GF-D8 (cell line): ENCODE measurements at regions not wholly inside any gene's neighbourhood (a gene's known extent, or its start where the extent isn't known, plus 50 kb on each side); places are given as distances from the start of the nearest gene placed in this dataset.
"Not testable (repeated sequence)": the region's sequence is repeated elsewhere in the genome, so short reads cannot be mapped to it uniquely, and the experiment has no call there.

Experiments
- DNase-seq: peaks from one replicate; lab custom pipeline; 2025; lab: John Stamatoyannopoulos, UW

GRCh38 chr1:3992103-3992556 is 92.1 kb upstream of the C1orf174 start:
- DNase-seq, result no peak

DNA sequence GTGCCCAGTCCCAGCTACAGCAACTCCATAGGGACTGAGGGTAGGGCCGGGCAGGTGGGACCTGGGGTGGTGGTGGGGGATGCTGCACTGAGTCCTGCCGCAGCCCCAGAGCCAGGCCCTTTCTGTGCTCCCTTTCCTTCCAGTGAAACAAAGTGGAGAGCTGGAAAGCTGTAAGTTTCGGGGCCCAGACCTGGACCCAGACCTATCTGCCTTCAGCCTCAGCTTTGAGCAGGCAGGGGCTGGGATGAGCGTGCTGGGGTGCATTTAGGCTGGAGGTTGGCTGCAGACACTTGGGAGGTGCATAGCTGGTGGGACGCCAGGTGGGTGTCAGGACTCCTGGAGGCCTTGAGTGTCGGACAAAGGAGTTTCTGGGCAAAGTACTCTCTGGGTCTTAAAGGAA is 92.7 kb upstream of the C1orf174 start:
- no peak for DNase-seq

GRCh38 chr1:3993619-3994375 is 93.7 kb upstream of the C1orf174 start:
- no peak for DNase-seq

GRCh38 chr1:3995141-3995780 is 95.2 kb upstream of the C1orf174 start:
- no peak for DNase-seq

DNA sequence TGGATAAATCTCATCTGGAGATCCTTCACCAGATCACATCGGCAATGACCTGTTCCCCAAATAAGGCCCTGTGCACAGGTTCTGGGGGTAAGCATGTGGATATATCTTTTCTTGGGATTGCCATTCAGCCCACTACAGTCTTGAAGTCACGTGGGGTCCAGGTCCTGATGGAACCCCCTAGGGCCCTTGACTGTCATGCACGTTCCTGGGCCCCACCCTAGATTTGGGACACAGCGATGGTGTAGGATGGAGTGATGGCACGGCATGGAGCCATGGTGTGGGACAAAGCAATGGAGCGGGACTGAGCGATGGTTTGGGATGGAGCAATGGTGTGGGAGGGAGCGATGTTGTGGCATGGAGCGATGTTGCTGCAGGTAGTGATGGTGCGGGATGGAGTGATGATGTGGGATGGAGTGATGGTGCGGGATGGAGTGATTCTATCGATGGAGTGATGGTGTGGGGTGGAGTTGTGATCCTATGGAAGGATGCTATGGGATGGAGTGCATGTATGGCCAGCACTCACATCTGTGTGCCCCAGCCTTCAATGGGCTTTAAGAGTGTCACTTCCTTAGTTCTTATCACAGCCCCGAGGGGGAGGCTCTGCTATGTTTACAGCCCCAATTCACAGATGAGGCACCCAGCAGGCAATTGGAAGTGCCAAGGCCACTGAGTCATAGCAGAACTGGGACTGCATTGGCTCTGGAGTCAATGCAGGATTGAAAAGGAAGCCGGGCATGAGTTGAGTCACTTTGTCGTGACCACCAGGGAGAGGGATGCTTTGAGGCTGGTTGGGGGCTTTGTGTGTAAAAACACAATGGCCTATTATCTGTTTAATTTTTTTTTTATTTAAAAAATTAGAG is 97.0 kb upstream of the C1orf174 start:
- no peak for DNase-seq

GRCh38 chr1:3998086-3998485 is 98.0 kb upstream of the C1orf174 start:
- DNase-seq, result no peak

GRCh38 chr1:3999514-3999913 is 99.4 kb upstream of the C1orf174 start:
- DNase-seq, result not testable (repeated sequence)

DNA sequence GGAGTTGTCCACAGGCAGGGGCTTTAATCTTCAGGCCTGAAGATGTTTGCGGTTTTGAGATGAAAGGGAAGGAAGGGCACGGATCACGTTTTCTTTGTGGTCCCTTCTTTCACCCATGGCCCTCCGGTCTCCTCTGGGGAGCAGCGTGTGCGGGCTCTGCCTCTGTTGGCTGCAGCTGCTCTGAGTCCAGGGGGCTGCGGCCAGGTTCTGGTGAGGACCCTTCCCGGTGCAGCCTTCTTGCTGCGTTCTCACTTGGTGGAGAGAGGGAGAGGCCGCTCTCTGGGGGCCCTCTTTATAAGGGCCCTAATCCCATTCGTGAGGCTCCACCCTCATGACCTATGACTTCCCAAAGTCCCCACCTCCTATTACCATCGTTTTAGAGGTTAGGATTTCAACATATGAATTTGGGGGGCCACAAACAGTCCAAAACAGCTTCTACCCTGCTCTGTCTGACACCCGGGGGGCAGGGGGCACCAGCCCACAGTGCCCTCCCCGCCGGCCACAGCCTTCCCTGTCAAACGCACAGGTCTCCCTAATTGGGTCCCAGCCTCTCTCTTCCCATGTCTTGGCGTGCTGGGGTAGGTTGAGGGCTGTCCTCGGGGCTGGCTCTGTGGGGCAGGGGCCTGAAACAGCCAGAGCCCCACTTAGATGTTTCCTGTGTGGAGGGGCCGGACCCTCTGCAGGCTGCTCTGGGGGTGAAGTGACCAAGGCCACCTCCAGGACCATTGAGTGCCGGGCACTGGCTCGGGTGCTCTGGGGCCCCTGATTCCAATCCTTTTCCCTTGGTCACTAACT is 100.1 kb upstream of the C1orf174 start:
- no peak for DNase-seq

- no peak for DNase-seq
These were observed 100.8 kb upstream of the C1orf174 start for GRCh38 chr1:4000811-4001251.

- no peak for DNase-seq
These were observed 101.4 kb upstream of the C1orf174 start for GRCh38 chr1:4001461-4001860.

DNA sequence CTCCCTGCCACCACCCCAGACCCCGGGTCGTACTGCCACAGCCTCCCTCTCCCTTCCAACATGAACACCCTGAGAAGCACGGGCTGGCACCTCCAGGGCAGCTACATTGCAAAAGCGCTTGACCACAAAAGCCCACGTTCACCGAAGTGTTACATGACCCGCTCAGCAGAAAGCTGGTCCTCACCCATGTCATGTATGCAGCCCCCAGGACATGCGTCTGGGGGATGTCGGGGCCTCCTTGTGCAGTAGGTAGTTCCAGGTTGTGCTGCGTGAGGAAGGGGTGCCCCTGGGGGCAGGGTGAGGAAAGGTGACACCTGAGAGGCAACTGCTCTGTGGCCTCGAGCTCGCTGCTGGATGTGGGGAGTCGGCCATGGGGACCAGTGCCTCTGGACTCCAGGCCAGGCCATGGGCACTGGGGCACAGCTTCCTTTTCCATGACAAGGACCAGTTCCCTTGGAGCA is 102.0 kb upstream of the C1orf174 start:
- DNase-seq, result no peak

DNA sequence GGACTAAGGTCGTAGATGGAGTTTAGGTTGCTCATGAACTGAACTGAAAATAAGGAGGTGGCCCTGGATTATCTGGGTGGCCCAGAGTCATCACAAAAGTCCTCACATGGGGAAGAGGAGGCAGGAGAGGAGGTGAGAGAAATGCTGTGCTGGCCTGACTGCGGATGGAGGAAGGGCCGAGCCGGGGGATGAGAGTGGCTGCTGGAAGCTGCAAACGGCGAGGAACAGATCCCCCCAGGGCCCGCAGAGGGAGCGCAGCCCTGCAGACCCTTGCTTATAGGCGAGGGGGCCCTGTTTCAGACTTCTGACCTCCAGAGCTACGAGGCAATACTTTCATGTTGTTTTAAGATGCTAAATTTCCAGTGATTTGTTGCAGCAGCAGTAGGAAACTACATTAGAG is 102.7 kb upstream of the C1orf174 start:
- no peak for DNase-seq

- no peak for DNase-seq
These were observed 103.9 kb upstream of the C1orf174 start for GRCh38 chr1:4003846-4004505.

DNA sequence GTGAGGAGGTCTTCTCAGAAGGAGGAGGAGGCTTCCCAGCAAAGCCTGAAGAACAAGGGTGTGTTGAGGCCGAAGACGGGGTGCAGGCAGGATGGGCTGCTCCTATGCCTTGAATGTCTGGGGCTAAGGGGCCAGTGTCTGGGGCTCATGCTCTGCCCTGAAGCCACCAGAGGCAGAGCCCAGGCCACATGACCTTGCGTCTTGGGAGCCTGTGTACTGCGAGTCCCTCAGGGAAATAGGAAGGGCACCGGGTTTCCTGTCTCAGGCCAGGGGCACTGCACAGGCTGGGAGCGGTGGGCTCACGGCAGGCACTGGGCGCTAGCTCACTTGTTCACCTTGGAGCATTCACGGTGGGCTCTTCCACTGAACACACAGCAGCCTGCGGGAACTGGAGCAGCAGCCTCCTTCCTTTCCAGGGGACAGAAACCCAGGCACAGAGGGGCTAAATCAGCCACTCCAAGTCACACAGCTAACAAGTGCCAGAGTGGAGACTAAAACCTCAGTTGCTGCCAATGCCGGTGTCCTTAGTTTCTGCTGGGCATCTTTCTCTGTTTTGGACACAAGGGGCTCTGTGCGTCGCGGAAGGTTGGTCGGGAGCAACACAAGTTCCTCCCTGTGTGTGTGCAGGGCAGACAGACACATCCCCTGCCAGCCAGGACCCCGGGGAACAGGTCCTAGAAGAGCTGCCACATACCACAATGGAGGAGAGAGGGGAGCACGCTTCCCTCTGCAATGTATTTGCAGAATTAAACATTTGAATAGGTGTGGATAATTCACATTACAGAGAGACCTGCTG is 104.8 kb upstream of the C1orf174 start:
- DNase-seq, result no peak

DNA sequence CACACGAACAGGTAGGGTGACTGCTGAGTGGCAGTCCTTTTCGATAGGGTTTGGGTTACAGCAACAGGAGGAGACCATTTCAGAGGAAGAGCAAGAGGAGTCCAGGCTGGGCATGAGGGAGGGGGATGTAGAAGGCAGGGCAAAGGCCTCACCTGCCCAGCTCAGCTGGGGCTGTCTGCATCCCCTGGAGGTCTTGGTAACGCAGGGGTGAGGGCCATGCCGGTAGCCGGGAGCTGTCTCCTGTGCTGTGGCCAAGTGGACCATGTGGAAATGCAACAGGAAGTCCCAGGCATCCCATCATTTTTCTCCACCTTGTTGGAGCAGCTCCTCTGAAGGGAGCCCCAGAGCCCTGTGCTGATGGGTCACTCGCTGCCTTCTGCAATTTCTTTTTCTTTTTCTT is 105.4 kb upstream of the C1orf174 start:
- DNase-seq, result no peak

DNA sequence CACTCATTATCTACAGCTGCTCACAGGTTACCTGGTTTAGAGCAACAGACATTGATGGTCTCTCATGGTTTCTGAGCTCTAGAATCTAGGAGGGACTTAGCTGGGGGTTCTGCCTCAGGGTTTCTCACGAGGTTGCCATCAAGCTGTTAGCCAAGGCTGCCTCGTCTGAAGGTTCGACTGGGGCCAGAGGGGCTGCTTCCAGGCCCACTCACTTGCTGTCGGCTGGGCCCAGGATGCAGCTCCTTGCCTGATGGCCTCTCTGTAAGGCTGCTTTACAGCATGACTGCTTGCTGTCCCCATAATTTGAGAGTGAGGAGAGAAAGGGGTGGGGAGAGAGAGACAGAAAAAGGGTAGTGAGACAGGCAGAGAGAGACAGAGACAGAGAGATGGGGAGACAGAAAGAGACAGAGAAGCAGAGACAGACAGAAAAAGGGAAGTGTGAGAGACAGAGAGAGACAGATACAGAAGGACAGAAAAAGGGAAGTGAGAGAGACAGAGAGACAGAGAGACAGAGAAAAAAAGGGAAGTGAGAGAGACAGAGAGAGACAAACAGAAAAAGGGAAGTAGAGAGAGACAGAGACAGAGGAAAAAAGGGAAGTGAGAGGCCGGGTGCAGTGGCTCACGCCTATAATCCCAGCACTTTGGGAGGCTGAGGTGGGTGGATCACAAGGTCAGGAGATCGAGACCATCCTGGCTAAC is 106.8 kb upstream of the C1orf174 start:
- peak; percentile 71 for DNase-seq

DNA sequence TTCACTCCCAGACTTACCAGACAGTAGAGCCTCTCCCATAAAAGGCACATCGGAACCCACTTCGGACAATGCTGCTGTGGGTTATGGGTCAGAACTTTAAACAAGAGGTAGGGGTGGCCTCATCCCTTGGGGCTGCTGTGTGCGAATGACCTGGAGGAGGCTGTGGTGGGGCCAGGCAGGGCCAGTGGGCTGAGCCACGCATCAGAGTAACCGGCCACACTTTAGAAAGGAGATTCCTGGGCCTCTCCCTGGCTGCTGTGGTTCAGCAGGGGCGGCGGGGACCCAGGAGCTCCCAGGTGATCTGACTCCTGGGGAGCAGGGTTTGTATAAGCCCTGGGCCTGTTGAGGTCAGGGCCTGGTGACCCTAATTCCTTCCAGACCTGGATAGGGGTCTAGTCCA is 110.2 kb upstream of the C1orf174 start:
- DNase-seq, result no peak

- DNase-seq, result no peak
These were observed 110.9 kb upstream of the C1orf174 start for GRCh38 chr1:4010814-4011605.
